DND-41 (cell line): ENCODE measurements at regions not wholly inside any gene's neighbourhood (a gene's known extent, or its start where the extent isn't known, plus 50 kb on each side); places are given as distances from the start of the nearest gene placed in this dataset.

ENCODE experiments used
- ATAC-seq: fragments of 200-7000 bp; cut with Tn5 transposase; 3 replicates; pipeline ENCODE4 v1.9.1; 2021; ENCODE audit warnings: low read depth; ENCODE audit not compliant: insufficient read depth
- DNase-seq: peaks from one replicate; pipeline ENCODE4 v3.0.0-alpha.2; 2020
- H2AFZ ChIP-seq: 2 replicates; pipeline ENCODE4 v1.6.0; 2012; ENCODE audit warnings: low read depth, low read length
- H3K27ac ChIP-seq: 2 replicates; pipeline ENCODE4 v1.5.1; 2012; ENCODE audit warnings: low read length, inconsistent platforms
- H3K27me3 ChIP-seq: fragments of 200-600 bp; sonication (generic); 2 replicates; pipeline ENCODE4 v1.6.0; 2012; ENCODE audit warnings: low read length, mild to moderate bottlenecking, inconsistent platforms; ENCODE audit not compliant: insufficient read depth, poor library complexity
- H3K36me3 ChIP-seq: 2 replicates; pipeline ENCODE4 v1.5.1; 2012; ENCODE audit warnings: low read length, inconsistent platforms; ENCODE audit not compliant: insufficient read depth
- H3K4me1 ChIP-seq: 2 replicates; pipeline ENCODE4 v1.5.1; 2012; ENCODE audit warnings: mild to moderate bottlenecking, low read length; ENCODE audit not compliant: insufficient read depth
- H3K4me2 ChIP-seq: 2 replicates; pipeline ENCODE4 v1.6.0; 2012; ENCODE audit warnings: mild to moderate bottlenecking, moderate library complexity, low read length, inconsistent platforms; ENCODE audit not compliant: insufficient read depth
- H3K4me3 ChIP-seq, 2 experiments: fragments of 200-600 bp in 1 of 2; shearing (Covaris generic) in 1 of 2; 2 replicates each; pipeline ENCODE4 v1.5.1; 2012 to 2016; ENCODE audit warnings: inconsistent platforms in 2 of 2, low read length in 2 of 2, mild to moderate bottlenecking in 2 of 2, low read depth in 1 of 2, moderate library complexity in 1 of 2
- H3K79me2 ChIP-seq: 2 replicates; pipeline ENCODE4 v1.6.0; 2012; ENCODE audit warnings: low read length, inconsistent platforms; ENCODE audit not compliant: insufficient read depth
- H3K9ac ChIP-seq: 2 replicates; pipeline ENCODE4 v1.6.0; 2012; ENCODE audit warnings: low read depth, mild to moderate bottlenecking, inconsistent platforms, low read length, moderate library complexity
- H3K9me3 ChIP-seq: 2 replicates; pipeline ENCODE4 v1.5.1; 2012; ENCODE audit warnings: low read length, moderate library complexity, mild to moderate bottlenecking, inconsistent platforms; ENCODE audit not compliant: insufficient read depth, severe bottlenecking
- H4K20me1 ChIP-seq: 2 replicates; pipeline ENCODE4 v1.6.0; 2012; ENCODE audit warnings: low read length; ENCODE audit not compliant: insufficient read depth
- EZH2 ChIP-seq: IDR thresholded peaks from 3 replicates; pipeline ENCODE4 v1.6.1; 2012; ENCODE audit warnings: borderline replicate concordance, low read depth, mild to moderate bottlenecking, moderate library complexity, low read length, inconsistent platforms; ENCODE audit not compliant: severe bottlenecking
- TF ChIP-seq, protein P1 (sequence below): IDR thresholded peaks from 2 replicates; pipeline ENCODE4 v1.5.1; 2012; ENCODE audit warnings: borderline replicate concordance, low read length, moderate library complexity, mild to moderate bottlenecking; ENCODE audit not compliant: poor library complexity, severe bottlenecking; ENCODE audit errors: extremely low read depth

GRCh38 chr7:96915029-96915428, 90.3 kb upstream of the DLX6 start:
- H3K36me3 ChIP-seq, result no peaks in the 10 kb centered on the region
- no peak for TF ChIP-seq EZH2
- TF ChIP-seq, protein P1, sequence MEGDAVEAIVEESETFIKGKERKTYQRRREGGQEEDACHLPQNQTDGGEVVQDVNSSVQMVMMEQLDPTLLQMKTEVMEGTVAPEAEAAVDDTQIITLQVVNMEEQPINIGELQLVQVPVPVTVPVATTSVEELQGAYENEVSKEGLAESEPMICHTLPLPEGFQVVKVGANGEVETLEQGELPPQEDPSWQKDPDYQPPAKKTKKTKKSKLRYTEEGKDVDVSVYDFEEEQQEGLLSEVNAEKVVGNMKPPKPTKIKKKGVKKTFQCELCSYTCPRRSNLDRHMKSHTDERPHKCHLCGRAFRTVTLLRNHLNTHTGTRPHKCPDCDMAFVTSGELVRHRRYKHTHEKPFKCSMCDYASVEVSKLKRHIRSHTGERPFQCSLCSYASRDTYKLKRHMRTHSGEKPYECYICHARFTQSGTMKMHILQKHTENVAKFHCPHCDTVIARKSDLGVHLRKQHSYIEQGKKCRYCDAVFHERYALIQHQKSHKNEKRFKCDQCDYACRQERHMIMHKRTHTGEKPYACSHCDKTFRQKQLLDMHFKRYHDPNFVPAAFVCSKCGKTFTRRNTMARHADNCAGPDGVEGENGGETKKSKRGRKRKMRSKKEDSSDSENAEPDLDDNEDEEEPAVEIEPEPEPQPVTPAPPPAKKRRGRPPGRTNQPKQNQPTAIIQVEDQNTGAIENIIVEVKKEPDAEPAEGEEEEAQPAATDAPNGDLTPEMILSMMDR, result no peak
- H2AFZ ChIP-seq, result no peak overlapping the region
- DNase-seq (no peak), ATAC-seq (no peak)
- no peaks in the 10 kb centered on the region for H4K20me1 ChIP-seq
- H3K4me3 ChIP-seq, result no peak overlapping the region
- H3K9me3 ChIP-seq, result no peaks in the 10 kb centered on the region
- H3K4me2 ChIP-seq, result no peak overlapping the region
- H3K9ac ChIP-seq, result no peak overlapping the region
- H3K27me3 ChIP-seq, result no peaks in the 10 kb centered on the region
- no peaks in the 10 kb centered on the region for H3K79me2 ChIP-seq
- H3K4me1 ChIP-seq, result no peaks in the 10 kb centered on the region
- no peak overlapping the region for H3K27ac ChIP-seq

DNA sequence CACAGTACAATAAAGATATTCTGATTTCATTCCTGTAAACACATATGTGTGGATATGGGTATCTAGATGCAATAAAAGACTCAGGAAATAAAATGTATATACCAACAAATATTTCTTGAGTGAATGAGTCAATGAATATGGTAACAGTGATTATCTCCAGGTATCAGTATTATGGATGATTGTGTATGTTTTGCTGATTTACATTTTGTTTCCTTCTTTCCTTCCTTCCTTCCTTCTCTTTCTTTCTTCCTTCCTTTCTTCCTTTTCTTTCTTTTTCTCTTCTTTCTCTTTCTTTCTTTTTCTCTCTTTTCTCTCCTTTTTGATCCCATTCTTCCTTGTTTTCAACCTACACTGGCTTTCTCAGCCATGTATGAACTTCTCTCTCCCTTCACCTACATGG, 85.3 kb upstream of the DLX6 start:
- no peaks in the 10 kb centered on the region for H4K20me1 ChIP-seq
- H3K9me3 ChIP-seq, result no peaks in the 10 kb centered on the region
- no peak for TF ChIP-seq EZH2
- TF ChIP-seq, protein P1, result no peak
- no peak overlapping the region for H2AFZ ChIP-seq
- no peak overlapping the region for H3K9ac ChIP-seq
- no peak overlapping the region for H3K4me2 ChIP-seq
- no peak overlapping the region for H3K27ac ChIP-seq
- ATAC-seq, result no peak
- H3K79me2 ChIP-seq, result no peaks in the 10 kb centered on the region
- no peak for DNase-seq
- H3K4me3 ChIP-seq, result no peak overlapping the region
- H3K27me3 ChIP-seq, result no peaks in the 10 kb centered on the region
- H3K36me3 ChIP-seq, result no peaks in the 10 kb centered on the region
- H3K4me1 ChIP-seq, result no peaks in the 10 kb centered on the region

DNA sequence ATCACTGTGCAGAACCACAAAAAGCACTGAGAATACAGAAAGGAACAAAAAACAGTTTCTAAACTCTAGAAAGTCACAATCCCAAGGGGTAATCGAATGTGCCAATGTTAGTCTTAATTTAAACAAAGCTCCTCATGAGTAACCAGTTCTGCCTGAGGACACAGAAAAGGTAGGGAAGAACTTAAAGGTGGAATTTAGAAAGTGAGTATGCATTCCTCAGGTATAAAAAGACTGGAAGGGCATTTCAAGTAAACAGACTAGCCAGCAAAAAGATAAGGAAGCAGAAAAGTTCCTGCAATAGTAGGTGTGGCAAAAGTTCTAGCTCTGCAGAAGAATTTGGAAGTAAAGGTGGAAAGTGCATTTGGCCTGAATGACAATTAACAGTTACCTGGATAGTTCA, 84.6 kb upstream of the DLX6 start:
- Histone ChIP-seq H3K9me3 (no peaks in the 10 kb centered on the region), H4K20me1 (no peaks in the 10 kb centered on the region), H3K4me1 (no peaks in the 10 kb centered on the region), H3K27ac (no peak overlapping the region), H3K79me2 (no peaks in the 10 kb centered on the region), H2AFZ (no peak overlapping the region), H3K4me2 (no peak overlapping the region), H3K9ac (no peak overlapping the region), H3K4me3 (no peak overlapping the region), H3K36me3 (no peaks in the 10 kb centered on the region), H3K27me3 (no peaks in the 10 kb centered on the region)
- TF ChIP-seq, protein P1, result no peak
- TF ChIP-seq EZH2, result no peak
- DNase-seq (no peak), ATAC-seq (no peak)

DNA sequence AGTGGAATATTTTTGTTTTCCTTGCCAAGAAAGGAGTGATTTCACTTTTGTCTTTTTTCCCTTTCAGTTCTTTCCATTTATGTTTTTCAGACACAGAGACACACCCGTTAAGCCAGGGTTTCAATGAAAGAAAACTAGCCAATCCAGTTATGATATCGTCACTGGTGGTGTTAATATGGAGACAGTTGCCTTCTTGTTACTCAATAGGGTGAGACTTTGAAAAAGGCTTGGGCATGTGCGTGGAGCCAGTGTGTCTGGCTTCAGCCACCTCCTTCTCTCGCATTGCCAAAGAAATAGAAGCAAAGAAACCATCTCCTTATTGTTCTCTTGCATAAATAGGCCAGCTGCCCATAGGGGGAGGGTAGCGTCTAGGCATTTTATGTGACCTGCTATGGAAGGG, 84.1 kb upstream of the DLX6 start:
- DNase-seq, result no peak
- H3K4me3 ChIP-seq, result no peak overlapping the region
- TF ChIP-seq EZH2, result no peak
- TF ChIP-seq, protein P1, result no peak
- H3K9me3 ChIP-seq, result no peaks in the 10 kb centered on the region
- no peak overlapping the region for H2AFZ ChIP-seq
- no peaks in the 10 kb centered on the region for H3K4me1 ChIP-seq
- no peaks in the 10 kb centered on the region for H3K36me3 ChIP-seq
- no peak overlapping the region for H3K27ac ChIP-seq
- H3K79me2 ChIP-seq, result no peaks in the 10 kb centered on the region
- H3K27me3 ChIP-seq, result no peaks in the 10 kb centered on the region
- ATAC-seq, result no peak
- no peaks in the 10 kb centered on the region for H4K20me1 ChIP-seq
- H3K9ac ChIP-seq, result no peak overlapping the region
- H3K4me2 ChIP-seq, result no peak overlapping the region
